GM23338 (cell line): ENCODE measurements at regions not wholly inside any gene's neighbourhood (a gene's known extent, or its start where the extent isn't known, plus 50 kb on each side); places are given as distances from the start of the nearest gene placed in this dataset.
"Not testable (repeated sequence)": the region's sequence is repeated elsewhere in the genome, so short reads cannot be mapped to it uniquely, and the experiment has no call there.

ENCODE experiments used
- ATAC-seq: fragments of 200-7000 bp; cut with Tn5 transposase; 3 replicates; pipeline ENCODE4 v1.9.1; 2020
- DNase-seq: peaks from one replicate; pipeline ENCODE4 v3.0.0-alpha.2; 2015; ENCODE audit warnings: low spot score
- H2AFZ ChIP-seq: fragments of 200-600 bp; sonication (generic); 2 replicates; pipeline ENCODE4 v1.8.0; 2016; ENCODE audit warnings: antibody characterized with exemption, mild to moderate bottlenecking, moderate library complexity
- H3F3A ChIP-seq: fragments of 200-600 bp; sonication (generic); replicated peaks from 2 replicates; pipeline ENCODE4 v1.8.0; 2017; ENCODE audit warnings: antibody characterized with exemption, mixed run types, low read depth
- H3K27ac ChIP-seq: fragments of 200-600 bp; sonication (generic); 2 replicates; pipeline ENCODE4 v1.6.1; 2016; ENCODE audit warnings: low read depth
- H3K27me3 ChIP-seq: fragments of 200-600 bp; sonication (generic); 2 replicates; pipeline ENCODE4 v1.8.0; 2016; ENCODE audit warnings: mild to moderate bottlenecking, mixed run types, moderate library complexity; ENCODE audit not compliant: insufficient read depth
- H3K36me3 ChIP-seq: fragments of 200-600 bp; sonication (generic); 2 replicates; pipeline ENCODE4 v1.8.0; 2016; ENCODE audit warnings: mild to moderate bottlenecking; ENCODE audit not compliant: insufficient read depth
- H3K4me1 ChIP-seq: fragments of 200-600 bp; sonication (generic); 2 replicates; pipeline ENCODE4 v1.8.0; 2016; ENCODE audit warnings: mild to moderate bottlenecking, moderate library complexity; ENCODE audit not compliant: insufficient read depth
- H3K4me2 ChIP-seq: fragments of 200-600 bp; sonication (generic); 2 replicates; pipeline ENCODE4 v1.7.1; 2017; ENCODE audit warnings: mixed run types
- H3K4me3 ChIP-seq: fragments of 200-600 bp; sonication (generic); 2 replicates; pipeline ENCODE4 v1.6.1; 2016; ENCODE audit warnings: mixed run types
- H3K79me2 ChIP-seq: fragments of 200-600 bp; sonication (generic); replicated peaks from 2 replicates; pipeline ENCODE4 v1.8.0; 2017; ENCODE audit warnings: mild to moderate bottlenecking; ENCODE audit not compliant: insufficient read depth
- H3K9me2 ChIP-seq: fragments of 200-600 bp; sonication (generic); 2 replicates; pipeline ENCODE4 v1.8.0; 2017; ENCODE audit not compliant: insufficient read depth
- H4K20me1 ChIP-seq: fragments of 200-600 bp; sonication (generic); replicated peaks from 2 replicates; pipeline ENCODE4 v1.8.0; 2017; ENCODE audit warnings: mild to moderate bottlenecking; ENCODE audit not compliant: insufficient read depth
- H3K27ac Mint-ChIP-seq: 2 replicates; pipeline ENCODE4 v1.8.0; 2020; ENCODE audit warnings: inconsistent platforms, mild to moderate bottlenecking, moderate library complexity, mixed read lengths
- H3K27me3 Mint-ChIP-seq: 3 replicates; pipeline ENCODE4 v1.8.0; 2022; ENCODE audit warnings: low read depth, mild to moderate bottlenecking, moderate library complexity, mixed read lengths, inconsistent platforms; ENCODE audit not compliant: insufficient read depth, poor library complexity
- H3K36me3 Mint-ChIP-seq: 3 replicates; pipeline ENCODE4 v1.8.0; 2021; ENCODE audit warnings: low read depth, mild to moderate bottlenecking, inconsistent platforms, moderate library complexity, mixed read lengths
- H3K4me1 Mint-ChIP-seq: 3 replicates; pipeline ENCODE4 v1.8.0; 2020; ENCODE audit warnings: mild to moderate bottlenecking, inconsistent platforms, mixed read lengths
- H3K4me3 Mint-ChIP-seq: 3 replicates; pipeline ENCODE4 v1.8.0; 2021; ENCODE audit warnings: moderate library complexity, mild to moderate bottlenecking, inconsistent platforms, mixed read lengths
- H3K9me3 Mint-ChIP-seq: 3 replicates; pipeline ENCODE4 v1.8.0; 2020; ENCODE audit warnings: moderate library complexity, mild to moderate bottlenecking, inconsistent platforms, mixed read lengths
- EZH2 ChIP-seq: fragments of 200-600 bp; sonication (generic); IDR thresholded peaks from one replicate; pipeline ENCODE4 v1.8.0; 2017; ENCODE audit warnings: antibody characterized with exemption, mild to moderate bottlenecking, low read depth; ENCODE audit not compliant: unreplicated experiment
- POLR2AphosphoS5 ChIP-seq: IDR thresholded peaks from 2 replicates; pipeline ENCODE4 v1.6.1; 2016; ENCODE audit warnings: antibody characterized with exemption, low read depth
- ZNF114 ChIP-seq: fragments of 250-450 bp; sonication (Bioruptor Pico); IDR thresholded peaks from 2 replicates; pipeline ENCODE4 v1.5.0; 2020; ENCODE audit warnings: mild to moderate bottlenecking, moderate library complexity
- ZNF331 ChIP-seq: fragments of 250-450 bp; sonication (Bioruptor Pico); IDR thresholded peaks from 2 replicates; pipeline ENCODE4 v1.5.0; 2020; ENCODE audit warnings: low read depth, mild to moderate bottlenecking, moderate library complexity
- TF ChIP-seq, protein P1 (sequence below): fragments of 250-450 bp; sonication (Bioruptor Pico); IDR thresholded peaks from 2 replicates; pipeline ENCODE4 v1.5.0; 2020; ENCODE audit warnings: mild to moderate bottlenecking, moderate library complexity
- TF ChIP-seq, protein P2 (sequence below): IDR thresholded peaks from 2 replicates; pipeline ENCODE4 v1.6.1; 2016; ENCODE audit warnings: antibody characterized with exemption

GRCh38 chr22:41038732-41039131 is 53.7 kb upstream of the EP300 start (continued):
- TF ChIP-seq, protein P1, sequence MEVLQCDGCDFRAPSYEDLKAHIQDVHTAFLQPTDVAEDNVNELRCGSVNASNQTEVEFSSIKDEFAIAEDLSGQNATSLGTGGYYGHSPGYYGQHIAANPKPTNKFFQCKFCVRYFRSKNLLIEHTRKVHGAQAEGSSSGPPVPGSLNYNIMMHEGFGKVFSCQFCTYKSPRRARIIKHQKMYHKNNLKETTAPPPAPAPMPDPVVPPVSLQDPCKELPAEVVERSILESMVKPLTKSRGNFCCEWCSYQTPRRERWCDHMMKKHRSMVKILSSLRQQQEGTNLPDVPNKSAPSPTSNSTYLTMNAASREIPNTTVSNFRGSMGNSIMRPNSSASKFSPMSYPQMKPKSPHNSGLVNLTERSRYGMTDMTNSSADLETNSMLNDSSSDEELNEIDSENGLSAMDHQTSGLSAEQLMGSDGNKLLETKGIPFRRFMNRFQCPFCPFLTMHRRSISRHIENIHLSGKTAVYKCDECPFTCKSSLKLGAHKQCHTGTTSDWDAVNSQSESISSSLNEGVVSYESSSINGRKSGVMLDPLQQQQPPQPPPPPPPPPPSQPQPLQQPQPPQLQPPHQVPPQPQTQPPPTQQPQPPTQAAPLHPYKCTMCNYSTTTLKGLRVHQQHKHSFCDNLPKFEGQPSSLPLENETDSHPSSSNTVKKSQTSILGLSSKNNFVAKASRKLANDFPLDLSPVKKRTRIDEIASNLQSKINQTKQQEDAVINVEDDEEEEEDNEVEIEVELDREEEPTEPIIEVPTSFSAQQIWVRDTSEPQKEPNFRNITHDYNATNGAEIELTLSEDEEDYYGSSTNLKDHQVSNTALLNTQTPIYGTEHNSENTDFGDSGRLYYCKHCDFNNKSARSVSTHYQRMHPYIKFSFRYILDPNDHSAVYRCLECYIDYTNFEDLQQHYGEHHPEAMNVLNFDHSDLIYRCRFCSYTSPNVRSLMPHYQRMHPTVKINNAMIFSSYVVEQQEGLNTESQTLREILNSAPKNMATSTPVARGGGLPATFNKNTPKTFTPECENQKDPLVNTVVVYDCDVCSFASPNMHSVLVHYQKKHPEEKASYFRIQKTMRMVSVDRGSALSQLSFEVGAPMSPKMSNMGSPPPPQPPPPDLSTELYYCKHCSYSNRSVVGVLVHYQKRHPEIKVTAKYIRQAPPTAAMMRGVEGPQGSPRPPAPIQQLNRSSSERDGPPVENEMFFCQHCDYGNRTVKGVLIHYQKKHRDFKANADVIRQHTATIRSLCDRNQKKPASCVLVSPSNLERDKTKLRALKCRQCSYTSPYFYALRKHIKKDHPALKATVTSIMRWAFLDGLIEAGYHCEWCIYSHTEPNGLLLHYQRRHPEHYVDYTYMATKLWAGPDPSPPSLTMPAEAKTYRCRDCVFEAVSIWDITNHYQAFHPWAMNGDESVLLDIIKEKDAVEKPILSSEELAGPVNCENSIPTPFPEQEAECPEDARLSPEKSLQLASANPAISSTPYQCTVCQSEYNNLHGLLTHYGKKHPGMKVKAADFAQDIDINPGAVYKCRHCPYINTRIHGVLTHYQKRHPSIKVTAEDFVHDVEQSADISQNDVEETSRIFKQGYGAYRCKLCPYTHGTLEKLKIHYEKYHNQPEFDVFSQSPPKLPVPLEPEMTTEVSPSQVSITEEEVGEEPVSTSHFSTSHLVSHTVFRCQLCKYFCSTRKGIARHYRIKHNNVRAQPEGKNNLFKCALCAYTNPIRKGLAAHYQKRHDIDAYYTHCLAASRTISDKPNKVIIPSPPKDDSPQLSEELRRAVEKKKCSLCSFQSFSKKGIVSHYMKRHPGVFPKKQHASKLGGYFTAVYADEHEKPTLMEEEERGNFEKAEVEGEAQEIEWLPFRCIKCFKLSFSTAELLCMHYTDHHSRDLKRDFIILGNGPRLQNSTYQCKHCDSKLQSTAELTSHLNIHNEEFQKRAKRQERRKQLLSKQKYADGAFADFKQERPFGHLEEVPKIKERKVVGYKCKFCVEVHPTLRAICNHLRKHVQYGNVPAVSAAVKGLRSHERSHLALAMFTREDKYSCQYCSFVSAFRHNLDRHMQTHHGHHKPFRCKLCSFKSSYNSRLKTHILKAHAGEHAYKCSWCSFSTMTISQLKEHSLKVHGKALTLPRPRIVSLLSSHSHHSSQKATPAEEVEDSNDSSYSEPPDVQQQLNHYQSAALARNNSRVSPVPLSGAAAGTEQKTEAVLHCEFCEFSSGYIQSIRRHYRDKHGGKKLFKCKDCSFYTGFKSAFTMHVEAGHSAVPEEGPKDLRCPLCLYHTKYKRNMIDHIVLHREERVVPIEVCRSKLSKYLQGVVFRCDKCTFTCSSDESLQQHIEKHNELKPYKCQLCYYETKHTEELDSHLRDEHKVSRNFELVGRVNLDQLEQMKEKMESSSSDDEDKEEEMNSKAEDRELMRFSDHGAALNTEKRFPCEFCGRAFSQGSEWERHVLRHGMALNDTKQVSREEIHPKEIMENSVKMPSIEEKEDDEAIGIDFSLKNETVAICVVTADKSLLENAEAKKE (CRISPR knock-in tag) = no peak
- TF ChIP-seq EZH2 = no peak

DNA sequence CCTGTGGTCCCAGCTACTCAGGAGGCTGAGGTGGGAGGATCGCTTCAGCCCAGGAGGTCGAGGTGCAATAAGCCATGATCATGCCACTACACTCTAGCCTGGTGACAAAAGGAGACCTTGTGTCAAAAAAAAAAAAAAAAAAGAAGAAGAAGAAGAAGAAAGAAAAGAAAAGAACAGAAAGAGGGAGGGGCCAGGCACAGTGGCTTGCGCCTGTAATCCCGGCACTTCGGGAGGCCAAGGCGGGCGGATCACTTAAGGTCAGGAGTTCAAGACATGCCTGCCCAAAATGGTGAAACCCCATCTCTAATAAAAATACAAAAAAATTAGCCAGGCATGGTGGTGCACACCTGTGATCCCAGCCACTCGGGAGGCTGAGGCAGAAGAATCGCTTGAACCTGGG is 52.8 kb upstream of the EP300 start:
- H3K9me3 Mint-ChIP-seq, H3K9me2 ChIP-seq, H3K4me3 Mint-ChIP-seq, H3K27ac Mint-ChIP-seq, H3K27me3 ChIP-seq, ATAC-seq, H3K4me2 ChIP-seq, H3K36me3 ChIP-seq, H3K27me3 Mint-ChIP-seq, H3K4me1 ChIP-seq, H4K20me1 ChIP-seq, H2AFZ ChIP-seq, H3F3A ChIP-seq, DNase-seq, H3K79me2 ChIP-seq, H3K4me3 ChIP-seq, H3K36me3 Mint-ChIP-seq, H3K27ac ChIP-seq, H3K4me1 Mint-ChIP-seq: not testable (repeated sequence)

DNA sequence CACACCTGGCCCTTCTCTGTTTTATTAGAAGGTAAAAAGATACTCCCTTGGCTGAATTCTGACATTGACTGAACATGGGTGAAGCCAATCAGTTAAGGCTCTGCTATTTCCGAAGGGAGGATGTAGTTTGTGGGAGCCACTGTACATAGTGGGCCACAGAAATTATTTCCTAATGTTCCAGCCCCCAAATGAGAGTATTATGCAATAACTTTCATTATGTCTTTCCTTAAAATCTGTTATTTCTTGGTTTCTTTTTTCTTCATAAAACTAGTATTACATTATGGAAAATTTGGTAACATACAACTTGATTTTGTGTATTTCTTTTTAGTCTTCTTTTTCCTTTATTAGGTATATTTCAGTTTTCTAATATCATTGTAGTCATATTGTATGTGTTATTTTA is 51.9 kb upstream of the EP300 start:
- no peak overlapping the region for H3K4me3 Mint-ChIP-seq
- TF ChIP-seq, protein P2, sequence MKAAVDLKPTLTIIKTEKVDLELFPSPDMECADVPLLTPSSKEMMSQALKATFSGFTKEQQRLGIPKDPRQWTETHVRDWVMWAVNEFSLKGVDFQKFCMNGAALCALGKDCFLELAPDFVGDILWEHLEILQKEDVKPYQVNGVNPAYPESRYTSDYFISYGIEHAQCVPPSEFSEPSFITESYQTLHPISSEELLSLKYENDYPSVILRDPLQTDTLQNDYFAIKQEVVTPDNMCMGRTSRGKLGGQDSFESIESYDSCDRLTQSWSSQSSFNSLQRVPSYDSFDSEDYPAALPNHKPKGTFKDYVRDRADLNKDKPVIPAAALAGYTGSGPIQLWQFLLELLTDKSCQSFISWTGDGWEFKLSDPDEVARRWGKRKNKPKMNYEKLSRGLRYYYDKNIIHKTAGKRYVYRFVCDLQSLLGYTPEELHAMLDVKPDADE = no peak
- TF ChIP-seq ZNF114 (CRISPR knock-in tag) (no peak), ZNF331 (CRISPR knock-in tag) (no peak), POLR2AphosphoS5 (no peak)

More for the DNA sequence above, 51.9 kb upstream of the EP300 start:
- no peaks in the 10 kb centered on the region for H3K9me3 Mint-ChIP-seq
- H3K9me2 ChIP-seq = no peaks in the 10 kb centered on the region
- no peaks in the 10 kb centered on the region for H3F3A ChIP-seq
- H3K4me1 Mint-ChIP-seq = peaks cover 3% of the 10 kb centered on the region; the same call in 1 of the 3 replicates
- no peaks in the 10 kb centered on the region for H4K20me1 ChIP-seq
- H3K4me3 ChIP-seq = no peak overlapping the region
- DNase-seq (no peak), ATAC-seq (no peak)
- peaks cover 4% of the 10 kb centered on the region for H3K27me3 Mint-ChIP-seq
- H3K27ac ChIP-seq = no peak overlapping the region
- no peaks in the 10 kb centered on the region for H3K79me2 ChIP-seq
- no peak overlapping the region for H2AFZ ChIP-seq
- no peaks in the 10 kb centered on the region for H3K36me3 Mint-ChIP-seq
- H3K36me3 ChIP-seq = no peaks in the 10 kb centered on the region
- H3K4me2 ChIP-seq = no peak overlapping the region
- H3K27me3 ChIP-seq = no peaks in the 10 kb centered on the region
- no peaks in the 10 kb centered on the region for H3K4me1 ChIP-seq
- H3K27ac Mint-ChIP-seq = no peak overlapping the region
